A549 (cell line): ENCODE measurements at regions not wholly inside any gene's neighbourhood (a gene's known extent, or its start where the extent isn't known, plus 50 kb on each side); places are given as distances from the start of the nearest gene placed in this dataset.

Experiments
- ATAC-seq, 2 experiments: fragments of 200-7000 bp in 1 of 2; fragments of >200 bp in 1 of 2; cut with Nextera tagmentation in 1 of 2; cut with Tn5 transposase in 1 of 2; 3 replicates each; pipeline versions ENCODE4 v1.8.0 to v1.9.1; 2018 to 2020; ENCODE audit warnings: mild to moderate bottlenecking in 1 of 2, moderate library complexity in 1 of 2
- CTCF ChIA-PET: fragments of 300-600 bp; sonication (Branson Sonifier 250); formaldehyde crosslinking; extraction: SDS; loops from one replicate; lab custom pipeline; 2021; ENCODE audit warnings: antibody characterized with exemption, inconsistent platforms; lab: Yijun Ruan, JAX
- POLR2A ChIA-PET: fragments of 350-600 bp; formaldehyde crosslinking; extraction: SDS; loops from one replicate; lab custom pipeline; 2021; ENCODE audit warnings: antibody characterized with exemption, inconsistent platforms; lab: Yijun Ruan, JAX
- DNase-seq, 2 experiments: peaks; one replicate each; pipeline versions ENCODE4 v3.0.0 to v3.0.0-alpha.2; 2011 to 2016; ENCODE audit warnings: low read depth in 1 of 2, low spot score in 1 of 2
- FAIRE-seq: peaks from 2 replicates; lab custom pipeline; 2011; peaks lifted over from hg19 to GRCh38; lab: Jason Lieb, UNC
- H3K27ac ChIP-seq, 2 experiments: fragments of >200 bp; sonication (Bioruptor Twin); formaldehyde crosslinking; 3 replicates each; pipeline ENCODE4 v1.5.1; 2016 to 2017
- H3K4me1 ChIP-seq: fragments of >200 bp; sonication (Bioruptor Twin); formaldehyde crosslinking; 3 replicates; pipeline ENCODE4 v1.6.1; 2016
- H3K4me2 ChIP-seq: fragments of >200 bp; sonication (Bioruptor Twin); formaldehyde crosslinking; 3 replicates; pipeline ENCODE4 v1.6.1; 2016
- H3K4me3 ChIP-seq: fragments of >200 bp; sonication (Bioruptor Twin); formaldehyde crosslinking; 3 replicates; pipeline ENCODE4 v1.5.1; 2016
- H3K9me3 ChIP-seq: fragments of >200 bp; sonication (Bioruptor Twin); formaldehyde crosslinking; 3 replicates; pipeline ENCODE4 v1.6.1; 2016
- CBX8 ChIP-seq: fragments of 200-600 bp; sonication (generic); IDR thresholded peaks from 2 replicates; pipeline ENCODE4 v1.6.1; 2016
- CHD2 ChIP-seq: fragments of 150-350 bp; IDR thresholded peaks from 2 replicates; pipeline ENCODE4 v1.6.1; 2014; ENCODE audit warnings: low read length; ENCODE audit not compliant: partially characterized antibody
- CTCF ChIP-seq: fragments of >200 bp; sonication (Bioruptor Twin); formaldehyde crosslinking; IDR thresholded peaks from 3 replicates; pipeline ENCODE4 v1.5.1; 2016
- EHMT2 ChIP-seq: fragments of 200-600 bp; sonication (generic); IDR thresholded peaks from 2 replicates; pipeline ENCODE4 v1.6.1; 2016; ENCODE audit warnings: antibody characterized with exemption, low read depth, mild to moderate bottlenecking, moderate library complexity
- ESRRA ChIP-seq: fragments of 150-350 bp; IDR thresholded peaks from 2 replicates; pipeline ENCODE4 v1.6.1; 2014; ENCODE audit warnings: mild to moderate bottlenecking, low read length, borderline replicate concordance
- FOSB ChIP-seq: fragments of 250-450 bp; sonication (Bioruptor Pico); IDR thresholded peaks from 2 replicates; pipeline ENCODE4 v1.5.0; 2020; ENCODE audit warnings: mild to moderate bottlenecking, moderate library complexity
- FOSL2 ChIP-seq, 2 experiments: fragments of 450-650 bp in 1 of 2; fragments of >200 bp in 1 of 2; sonication (Bioruptor Twin) in 1 of 2; formaldehyde crosslinking; IDR thresholded peaks; 2 replicates each; pipeline versions ENCODE4 v1.5.0 to v1.6.1; 2016 to 2020; ENCODE audit warnings: mild to moderate bottlenecking in 1 of 2, moderate library complexity in 1 of 2
- HEYL ChIP-seq: fragments of 250-450 bp; sonication (Bioruptor Pico); IDR thresholded peaks from 2 replicates; pipeline ENCODE4 v1.8.0; 2021; ENCODE audit warnings: mild to moderate bottlenecking, moderate library complexity
- HOXA7 ChIP-seq: fragments of 250-450 bp; sonication (Bioruptor Pico); IDR thresholded peaks from 2 replicates; pipeline ENCODE4 v1.5.0; 2020; ENCODE audit warnings: mild to moderate bottlenecking, moderate library complexity
- KDM1A ChIP-seq: fragments of 200-600 bp; sonication (generic); IDR thresholded peaks from 2 replicates; pipeline ENCODE4 v1.6.1; 2016; ENCODE audit warnings: low read depth, mild to moderate bottlenecking
- MAZ ChIP-seq: fragments of 150-350 bp; IDR thresholded peaks from 2 replicates; pipeline ENCODE4 v1.6.1; 2014; ENCODE audit warnings: antibody characterized with exemption, low read depth, low read length, borderline replicate concordance
- PHF8 ChIP-seq: fragments of 200-600 bp; sonication (generic); IDR thresholded peaks from 2 replicates; pipeline ENCODE4 v1.6.1; 2016; ENCODE audit warnings: low read depth, mild to moderate bottlenecking, antibody characterized with exemption, moderate library complexity, borderline replicate concordance
- POLR2A ChIP-seq: IDR thresholded peaks from 2 replicates; pipeline ENCODE4 v1.6.1; 2012; ENCODE audit warnings: mild to moderate bottlenecking, low read length
- POLR2AphosphoS2 ChIP-seq: conservative IDR thresholded peaks from 2 replicates; pipeline ENCODE4 v1.6.1; 2012; ENCODE audit warnings: low read length, improper control_type of control experiment, inconsistent platforms
- RARB ChIP-seq: fragments of 250-450 bp; sonication (Bioruptor Pico); IDR thresholded peaks from 2 replicates; pipeline ENCODE4 v1.8.0; 2021; ENCODE audit warnings: mild to moderate bottlenecking, moderate library complexity
- RCOR1 ChIP-seq: fragments of 150-350 bp; IDR thresholded peaks from 2 replicates; pipeline ENCODE4 v1.6.1; 2014; ENCODE audit warnings: antibody characterized with exemption, low read length, low read depth
- RFX5 ChIP-seq: fragments of 450-650 bp; IDR thresholded peaks from 2 replicates; pipeline ENCODE4 v1.7.1; 2014; ENCODE audit warnings: antibody characterized with exemption, mild to moderate bottlenecking, moderate library complexity
- SMC3 ChIP-seq: fragments of >200 bp; sonication (Bioruptor Twin); formaldehyde crosslinking; IDR thresholded peaks from 3 replicates; pipeline ENCODE4 v1.6.1; 2018; ENCODE audit warnings: inconsistent platforms
- ZFP36 ChIP-seq: fragments of 450-650 bp; IDR thresholded peaks from 2 replicates; pipeline ENCODE4 v1.6.1; 2014; ENCODE audit warnings: borderline replicate concordance; ENCODE audit not compliant: partially characterized antibody
- WGBS: methylation state at CpG from one replicate; pipeline ENCODE4 v1.1.6; 2017; ENCODE audit errors: missing lambda C conversion rate; 5-methylcytosine and 5-hydroxymethylcytosine counted together
- TF ChIP-seq, protein P1 (sequence below): IDR thresholded peaks from 2 replicates; pipeline ENCODE4 v1.6.1; 2012; ENCODE audit warnings: low read depth, borderline replicate concordance
- TF ChIP-seq, protein P2 (sequence below): fragments of 450-650 bp; IDR thresholded peaks from 2 replicates; pipeline ENCODE4 v1.6.1; 2014; ENCODE audit warnings: antibody characterized with exemption
- TF ChIP-seq, protein P3 (sequence below): fragments of 250-450 bp; sonication (Bioruptor Pico); IDR thresholded peaks from 2 replicates; pipeline ENCODE4 v1.5.0; 2020; ENCODE audit warnings: low read depth, mild to moderate bottlenecking, moderate library complexity
- TF ChIP-seq, protein P4 (sequence below): fragments of >200 bp; sonication (Bioruptor Twin); formaldehyde crosslinking; IDR thresholded peaks from 2 replicates; pipeline ENCODE4 v1.6.1; 2016
- TF ChIP-seq, protein P5 (sequence below): IDR thresholded peaks from 2 replicates; pipeline ENCODE4 v1.6.1; 2012
- TF ChIP-seq, protein P6 (sequence below): fragments of >200 bp; sonication (Bioruptor Twin); formaldehyde crosslinking; IDR thresholded peaks from 3 replicates; pipeline ENCODE4 v1.6.1; 2016

DNA sequence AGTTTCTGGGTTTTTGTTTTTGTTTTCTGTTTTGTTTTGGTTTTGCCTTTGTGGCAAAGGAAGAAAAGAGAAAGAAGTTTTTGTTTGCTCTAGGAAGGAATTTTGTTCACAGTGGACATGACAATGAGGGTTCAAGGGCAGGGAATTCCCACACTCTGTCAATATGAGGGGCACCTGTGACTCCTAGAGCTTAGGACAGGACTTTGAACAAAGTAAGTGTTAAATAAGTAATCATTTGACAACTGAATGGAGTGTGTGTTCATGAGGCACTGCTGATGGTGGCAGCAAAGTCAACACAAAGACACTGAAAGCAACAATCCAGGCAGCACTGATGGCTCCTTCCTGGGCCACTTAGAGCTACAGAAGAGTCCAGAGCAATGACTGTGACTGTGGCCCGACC lies 1381.1 kb upstream of the LRRTM3 start:
- 0% methylated on average over 1 of the region's 1 CpG for WGBS
- no peak overlapping the region for H3K4me3 ChIP-seq
- CTCF ChIA-PET = no interaction called here
- TF ChIP-seq POLR2A (no peak), ESRRA (no peak), RFX5 (no peak), PHF8 (no peak), ZFP36 (no peak), EHMT2 (no peak), CBX8 (no peak), RCOR1 (no peak), HOXA7 (CRISPR knock-in tag) (no peak)
- TF ChIP-seq, protein P1, sequence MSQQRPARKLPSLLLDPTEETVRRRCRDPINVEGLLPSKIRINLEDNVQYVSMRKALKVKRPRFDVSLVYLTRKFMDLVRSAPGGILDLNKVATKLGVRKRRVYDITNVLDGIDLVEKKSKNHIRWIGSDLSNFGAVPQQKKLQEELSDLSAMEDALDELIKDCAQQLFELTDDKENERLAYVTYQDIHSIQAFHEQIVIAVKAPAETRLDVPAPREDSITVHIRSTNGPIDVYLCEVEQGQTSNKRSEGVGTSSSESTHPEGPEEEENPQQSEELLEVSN = no peak
- TF ChIP-seq, protein P2, sequence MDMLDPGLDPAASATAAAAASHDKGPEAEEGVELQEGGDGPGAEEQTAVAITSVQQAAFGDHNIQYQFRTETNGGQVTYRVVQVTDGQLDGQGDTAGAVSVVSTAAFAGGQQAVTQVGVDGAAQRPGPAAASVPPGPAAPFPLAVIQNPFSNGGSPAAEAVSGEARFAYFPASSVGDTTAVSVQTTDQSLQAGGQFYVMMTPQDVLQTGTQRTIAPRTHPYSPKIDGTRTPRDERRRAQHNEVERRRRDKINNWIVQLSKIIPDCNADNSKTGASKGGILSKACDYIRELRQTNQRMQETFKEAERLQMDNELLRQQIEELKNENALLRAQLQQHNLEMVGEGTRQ = no peak
- TF ChIP-seq, protein P3, sequence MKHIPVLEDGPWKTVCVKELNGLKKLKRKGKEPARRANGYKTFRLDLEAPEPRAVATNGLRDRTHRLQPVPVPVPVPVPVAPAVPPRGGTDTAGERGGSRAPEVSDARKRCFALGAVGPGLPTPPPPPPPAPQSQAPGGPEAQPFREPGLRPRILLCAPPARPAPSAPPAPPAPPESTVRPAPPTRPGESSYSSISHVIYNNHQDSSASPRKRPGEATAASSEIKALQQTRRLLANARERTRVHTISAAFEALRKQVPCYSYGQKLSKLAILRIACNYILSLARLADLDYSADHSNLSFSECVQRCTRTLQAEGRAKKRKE = no peak
- FAIRE-seq (no peak), ATAC-seq (no peak), DNase-seq (no peak)
- H3K4me1 ChIP-seq = no peaks in the 10 kb centered on the region
- H3K4me2 ChIP-seq = no peak overlapping the region
- POLR2A ChIA-PET = no interaction called here
- no peak overlapping the region for H3K27ac ChIP-seq
- H3K9me3 ChIP-seq = no peaks in the 10 kb centered on the region; the same call in 2 of the 3 replicates

DNA sequence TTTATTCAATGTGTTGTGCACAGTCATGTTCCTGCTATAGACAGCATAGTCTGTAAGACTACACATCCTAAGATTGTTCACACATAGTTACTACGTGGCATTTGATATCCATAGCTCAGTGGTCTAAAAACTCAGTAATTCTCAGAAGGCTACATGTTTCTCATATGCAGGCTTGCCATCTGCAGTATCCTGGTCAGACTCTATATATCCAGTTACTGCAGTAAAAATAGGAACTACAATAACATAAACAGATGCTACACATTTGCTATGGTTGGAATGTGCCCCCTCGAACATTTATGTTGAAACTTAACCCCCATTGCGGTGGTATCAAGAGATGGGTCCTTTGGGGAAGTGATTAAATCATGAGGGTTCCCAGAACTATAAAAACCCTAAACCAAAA lies 1377.8 kb upstream of the LRRTM3 start:
- TF ChIP-seq PHF8 (no peak), ZFP36 (no peak), POLR2AphosphoS2 (no peak), CHD2 (no peak), FOSB (CRISPR knock-in tag) (no peak), SMC3 (no peak), RARB (CRISPR knock-in tag) (no peak), KDM1A (no peak), FOSL2 (IDR thresholded peaks at IDR 0.05) (no peak), FOSL2 (CRISPR knock-in tag; IDR thresholded peaks at IDR 0.05) (no peak), RFX5 (no peak), CTCF (no peak), EHMT2 (no peak), HOXA7 (CRISPR knock-in tag) (no peak), HEYL (CRISPR knock-in tag) (no peak), POLR2A (no peak), MAZ (no peak)
- TF ChIP-seq, protein P4, sequence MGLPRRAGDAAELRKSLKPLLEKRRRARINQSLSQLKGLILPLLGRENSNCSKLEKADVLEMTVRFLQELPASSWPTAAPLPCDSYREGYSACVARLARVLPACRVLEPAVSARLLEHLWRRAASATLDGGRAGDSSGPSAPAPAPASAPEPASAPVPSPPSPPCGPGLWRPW = no peak
- TF ChIP-seq, protein P5, sequence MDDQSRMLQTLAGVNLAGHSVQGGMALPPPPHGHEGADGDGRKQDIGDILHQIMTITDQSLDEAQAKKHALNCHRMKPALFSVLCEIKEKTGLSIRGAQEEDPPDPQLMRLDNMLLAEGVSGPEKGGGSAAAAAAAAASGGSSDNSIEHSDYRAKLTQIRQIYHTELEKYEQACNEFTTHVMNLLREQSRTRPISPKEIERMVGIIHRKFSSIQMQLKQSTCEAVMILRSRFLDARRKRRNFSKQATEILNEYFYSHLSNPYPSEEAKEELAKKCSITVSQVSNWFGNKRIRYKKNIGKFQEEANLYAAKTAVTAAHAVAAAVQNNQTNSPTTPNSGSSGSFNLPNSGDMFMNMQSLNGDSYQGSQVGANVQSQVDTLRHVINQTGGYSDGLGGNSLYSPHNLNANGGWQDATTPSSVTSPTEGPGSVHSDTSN = no peak
- TF ChIP-seq, protein P6, sequence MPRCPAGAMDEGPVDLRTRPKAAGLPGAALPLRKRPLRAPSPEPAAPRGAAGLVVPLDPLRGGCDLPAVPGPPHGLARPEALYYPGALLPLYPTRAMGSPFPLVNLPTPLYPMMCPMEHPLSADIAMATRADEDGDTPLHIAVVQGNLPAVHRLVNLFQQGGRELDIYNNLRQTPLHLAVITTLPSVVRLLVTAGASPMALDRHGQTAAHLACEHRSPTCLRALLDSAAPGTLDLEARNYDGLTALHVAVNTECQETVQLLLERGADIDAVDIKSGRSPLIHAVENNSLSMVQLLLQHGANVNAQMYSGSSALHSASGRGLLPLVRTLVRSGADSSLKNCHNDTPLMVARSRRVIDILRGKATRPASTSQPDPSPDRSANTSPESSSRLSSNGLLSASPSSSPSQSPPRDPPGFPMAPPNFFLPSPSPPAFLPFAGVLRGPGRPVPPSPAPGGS = no peak
- TF ChIP-seq, all 56 proteins: peak for 0
- ChIA-PET CTCF (no interaction called here), POLR2A (no interaction called here)
- ATAC-seq (no peak), FAIRE-seq (no peak), DNase-seq (no peak)
- Histone ChIP-seq H3K9me3 (no peaks in the 10 kb centered on the region; the same call in 2 of the 3 replicates), H3K4me1 (no peaks in the 10 kb centered on the region), H3K4me2 (no peak overlapping the region), H3K27ac (no peak overlapping the region), H3K4me3 (no peak overlapping the region)
- 33% methylated on average over 3 of the region's 3 CpGs for WGBS
